Activated naive CD4-positive, alpha-beta T cell treated with anti-CD3 and anti-CD28 coated beads for 36 hours (primary cell): ENCODE measurements at regions not wholly inside any gene's neighbourhood (a gene's known extent, or its start where the extent isn't known, plus 50 kb on each side); places are given as distances from the start of the nearest gene placed in this dataset.

Experiments
- CTCF ChIA-PET: fragments of 350-600 bp; sonication (Branson Sonifier 250); formaldehyde crosslinking; loops from one replicate; lab custom pipeline; 2021; ENCODE audit warnings: antibody characterized with exemption; lab: Charles Lee
- DNase-seq: peaks from one replicate; pipeline ENCODE4 v3.0.0-alpha.2; 2020
- H3K27ac Mint-ChIP-seq: one replicate; pipeline ENCODE4 v1.8.0; 2021; ENCODE audit warnings: mild to moderate bottlenecking, mixed read lengths
- H3K27me3 Mint-ChIP-seq: one replicate; pipeline ENCODE4 v1.8.0; 2021; ENCODE audit warnings: low read depth, mixed read lengths
- H3K36me3 Mint-ChIP-seq: one replicate; pipeline ENCODE4 v1.8.0; 2021; ENCODE audit warnings: low read depth, mixed read lengths
- H3K4me1 Mint-ChIP-seq: one replicate; pipeline ENCODE4 v1.8.0; 2021; ENCODE audit warnings: low read depth, mixed read lengths
- H3K4me3 Mint-ChIP-seq: one replicate; pipeline ENCODE4 v1.8.0; 2021; ENCODE audit warnings: mild to moderate bottlenecking, moderate library complexity, mixed read lengths
- H3K9me3 Mint-ChIP-seq: one replicate; pipeline ENCODE4 v1.8.0; 2021; ENCODE audit warnings: mixed read lengths
- intact Hi-C: fragments of 100-400 bp; cut with micrococcal nuclease; formaldehyde crosslinking; loops from one replicate; pipeline ENCODE4 v1.15.1; 2023

GRCh38 chr6:14361297-14361696, 243.7 kb downstream of the CD83 start:
- CTCF ChIA-PET = interaction anchor here (1.2 kb wide), 1 partner anchor 9 kb away, joined by 3 read pairs; no protein-coding TSS in a partner anchor
- no peak overlapping the region for H3K4me3 Mint-ChIP-seq
- intact Hi-C loops = no loop called here
- no peak for DNase-seq
- no peaks in the 10 kb centered on the region for H3K36me3 Mint-ChIP-seq
- H3K27ac Mint-ChIP-seq = no peak overlapping the region
- no peaks in the 10 kb centered on the region for H3K27me3 Mint-ChIP-seq
- H3K9me3 Mint-ChIP-seq = no peaks in the 10 kb centered on the region
- no peaks in the 10 kb centered on the region for H3K4me1 Mint-ChIP-seq

GRCh38 chr6:14361956-14362587, 244.5 kb downstream of the CD83 start:
- intact Hi-C loops = no loop called here
- Mint-ChIP-seq H3K4me1 (no peaks in the 10 kb centered on the region), H3K27ac (no peak overlapping the region), H3K36me3 (no peaks in the 10 kb centered on the region), H3K4me3 (no peak overlapping the region), H3K9me3 (no peaks in the 10 kb centered on the region), H3K27me3 (no peaks in the 10 kb centered on the region)
- no peak for DNase-seq
- CTCF ChIA-PET = no interaction called here

GRCh38 chr6:14364370-14364769, 246.8 kb downstream of the CD83 start:
- H3K36me3 Mint-ChIP-seq = no peaks in the 10 kb centered on the region
- no peaks in the 10 kb centered on the region for H3K9me3 Mint-ChIP-seq
- intact Hi-C loops = no loop called here
- CTCF ChIA-PET = no interaction called here
- no peak for DNase-seq
- H3K27me3 Mint-ChIP-seq = no peaks in the 10 kb centered on the region
- no peak overlapping the region for H3K4me3 Mint-ChIP-seq
- H3K27ac Mint-ChIP-seq = no peak overlapping the region
- no peaks in the 10 kb centered on the region for H3K4me1 Mint-ChIP-seq

- DNase-seq = no peak
- Mint-ChIP-seq H3K27me3 (no peaks in the 10 kb centered on the region), H3K9me3 (no peaks in the 10 kb centered on the region), H3K27ac (no peak overlapping the region), H3K4me1 (no peaks in the 10 kb centered on the region), H3K36me3 (no peaks in the 10 kb centered on the region), H3K4me3 (no peak overlapping the region)
- intact Hi-C loops = no loop called here
- CTCF ChIA-PET = no interaction called here
Observed at GRCh38 chr6:14365393-14365792, 247.8 kb downstream of the CD83 start.

- CTCF ChIA-PET = no interaction called here
- no peak overlapping the region for H3K27ac Mint-ChIP-seq
Observed at GRCh38 chr6:14366315-14366714, 248.7 kb downstream of the CD83 start.

GRCh38 chr6:14366872-14367271, 249.3 kb downstream of the CD83 start:
- CTCF ChIA-PET = no interaction called here
- H3K27ac Mint-ChIP-seq = no peak overlapping the region
- intact Hi-C loops = no loop called here

More at GRCh38 chr6:14366315-14366714, 248.7 kb downstream of the CD83 start:
- Mint-ChIP-seq H3K4me1 (peaks cover 1% of the 10 kb centered on the region), H3K36me3 (no peaks in the 10 kb centered on the region), H3K9me3 (no peaks in the 10 kb centered on the region), H3K4me3 (no peak overlapping the region), H3K27me3 (no peaks in the 10 kb centered on the region)
- no peak for DNase-seq
- intact Hi-C loops = no loop called here

GRCh38 chr6:14367296-14367695, 249.7 kb downstream of the CD83 start:
- intact Hi-C loops = no loop called here
- H3K36me3 Mint-ChIP-seq = no peaks in the 10 kb centered on the region
- CTCF ChIA-PET = interaction anchor here (0.9 kb wide), 1 partner anchor 14 kb away, joined by 3 read pairs; no protein-coding TSS in a partner anchor

More at GRCh38 chr6:14366872-14367271, 249.3 kb downstream of the CD83 start:
- Mint-ChIP-seq H3K4me1 (peaks cover 4% of the 10 kb centered on the region), H3K36me3 (no peaks in the 10 kb centered on the region), H3K27me3 (no peaks in the 10 kb centered on the region), H3K4me3 (no peak overlapping the region), H3K9me3 (no peaks in the 10 kb centered on the region)
- DNase-seq = no peak

GRCh38 chr6:14369717-14370116, 252.1 kb downstream of the CD83 start:
- H3K27ac Mint-ChIP-seq = no peak overlapping the region
- no peaks in the 10 kb centered on the region for H3K27me3 Mint-ChIP-seq
- H3K4me3 Mint-ChIP-seq = no peak overlapping the region
- CTCF ChIA-PET = interaction anchor here (1.2 kb wide), 1 partner anchor 9 kb away, joined by 3 read pairs; no protein-coding TSS in a partner anchor
- no peaks in the 10 kb centered on the region for H3K36me3 Mint-ChIP-seq
- no peak for DNase-seq
- peaks cover 18% of the 10 kb centered on the region for H3K4me1 Mint-ChIP-seq
- intact Hi-C loops = no loop called here
- H3K9me3 Mint-ChIP-seq = no peaks in the 10 kb centered on the region

More at GRCh38 chr6:14367296-14367695, 249.7 kb downstream of the CD83 start:
- no peak for DNase-seq
- H3K27ac Mint-ChIP-seq = no peak overlapping the region
- H3K27me3 Mint-ChIP-seq = no peaks in the 10 kb centered on the region
- H3K9me3 Mint-ChIP-seq = no peaks in the 10 kb centered on the region
- no peak overlapping the region for H3K4me3 Mint-ChIP-seq
- H3K4me1 Mint-ChIP-seq = peaks cover 8% of the 10 kb centered on the region

- Mint-ChIP-seq H3K9me3 (no peaks in the 10 kb centered on the region), H3K36me3 (no peaks in the 10 kb centered on the region), H3K27ac (no peak overlapping the region), H3K27me3 (no peaks in the 10 kb centered on the region), H3K4me3 (no peak overlapping the region), H3K4me1 (peaks cover 26% of the 10 kb centered on the region)
- CTCF ChIA-PET = no interaction called here
- DNase-seq = no peak
- intact Hi-C loops = no loop called here
Observed at GRCh38 chr6:14371530-14371929, 254.0 kb downstream of the CD83 start.

GRCh38 chr6:14372734-14373489, 255.3 kb downstream of the CD83 start:
- no peaks in the 10 kb centered on the region for H3K27me3 Mint-ChIP-seq
- H3K9me3 Mint-ChIP-seq = no peaks in the 10 kb centered on the region
- peaks cover 26% of the 10 kb centered on the region for H3K4me1 Mint-ChIP-seq
- intact Hi-C loops = no loop called here
- no peaks in the 10 kb centered on the region for H3K36me3 Mint-ChIP-seq
- no peak overlapping the region for H3K27ac Mint-ChIP-seq
- CTCF ChIA-PET = interaction anchor here (0.7 kb wide), 1 partner anchor 140 kb away, joined by 3 read pairs; no protein-coding TSS in a partner anchor
- no peak overlapping the region for H3K4me3 Mint-ChIP-seq
- DNase-seq = no peak

- no peaks in the 10 kb centered on the region for H3K36me3 Mint-ChIP-seq
- intact Hi-C loops = no loop called here
- no peak for DNase-seq
- H3K27me3 Mint-ChIP-seq = no peaks in the 10 kb centered on the region
- no peak overlapping the region for H3K4me3 Mint-ChIP-seq
- peaks cover 26% of the 10 kb centered on the region for H3K4me1 Mint-ChIP-seq
- H3K27ac Mint-ChIP-seq = no peak overlapping the region
- CTCF ChIA-PET = no interaction called here
- no peaks in the 10 kb centered on the region for H3K9me3 Mint-ChIP-seq
Observed at GRCh38 chr6:14373648-14374437, 256.3 kb downstream of the CD83 start.

- no peak overlapping the region for H3K4me3 Mint-ChIP-seq
- intact Hi-C loops = no loop called here
- no peak overlapping the region for H3K27ac Mint-ChIP-seq
- peaks cover 42% of the 10 kb centered on the region for H3K4me1 Mint-ChIP-seq
- H3K36me3 Mint-ChIP-seq = no peaks in the 10 kb centered on the region
- H3K9me3 Mint-ChIP-seq = no peaks in the 10 kb centered on the region
- CTCF ChIA-PET = interaction anchor here (0.8 kb wide), 1 partner anchor 105 kb away, joined by 3 read pairs; no protein-coding TSS in a partner anchor
- no peak for DNase-seq
- peaks cover 2% of the 10 kb centered on the region for H3K27me3 Mint-ChIP-seq
Observed at GRCh38 chr6:14375930-14376329, 258.4 kb downstream of the CD83 start.
